ENCODE measurements at regions not wholly inside any gene's neighbourhood (a gene's known extent, or its start where the extent isn't known, plus 50 kb on each side); places are given as distances from the start of the nearest gene placed in this dataset.

DNA sequence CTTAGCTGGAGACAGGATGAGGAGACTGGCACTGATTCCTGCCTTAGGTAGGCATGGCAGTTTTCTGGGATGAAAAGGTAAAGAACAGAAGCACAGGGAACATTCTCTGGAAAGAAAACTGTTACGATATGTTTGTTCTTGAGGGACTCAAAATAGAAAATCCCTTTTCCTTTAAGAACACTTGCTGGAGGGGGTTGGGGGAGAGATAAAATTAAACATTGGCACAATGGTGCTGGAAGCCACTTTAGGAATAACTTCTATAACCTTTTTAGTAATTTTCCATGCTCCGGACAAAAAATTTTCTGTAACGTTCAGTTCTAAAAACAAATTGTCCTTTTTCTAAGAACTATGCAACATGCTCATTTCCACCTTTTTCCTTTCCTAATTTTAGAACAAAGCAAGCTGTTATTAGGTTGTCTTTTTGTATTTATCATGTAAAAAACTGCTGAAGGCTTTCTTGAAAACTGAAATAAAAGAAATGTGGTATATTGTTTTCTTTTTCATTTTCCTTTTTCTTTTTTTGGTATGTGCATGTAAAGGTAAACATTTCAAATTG, 343.8 kb downstream of the EPHA4 start:
- DNase-seq (ENCODE audit: low read depth) = no peak

DNA sequence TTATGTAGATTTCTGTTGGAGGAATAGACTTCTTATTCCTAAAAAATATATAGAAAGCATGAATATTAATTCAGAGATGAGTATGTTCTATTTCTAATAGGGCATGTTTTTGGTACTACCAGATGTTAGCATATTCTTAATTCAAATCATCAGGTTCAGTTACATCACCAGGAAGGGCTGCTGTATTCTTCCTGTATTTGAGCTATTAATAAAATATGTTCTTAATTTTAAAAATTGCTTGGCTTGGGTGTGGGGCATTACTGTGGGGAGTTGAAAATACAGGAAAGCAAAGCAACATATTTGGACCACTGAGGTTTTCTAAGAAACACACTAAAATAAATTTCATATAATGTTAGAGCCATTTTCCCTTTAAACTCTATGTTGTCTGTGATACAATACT, 343.0 kb downstream of the EPHA4 start:
- DNase-seq (ENCODE audit: low read depth) = no peak

- DNase-seq (ENCODE audit: low read depth) = no peak
Measured at GRCh38 chr2:221231511-221231910, 340.6 kb downstream of the EPHA4 start.

DNA sequence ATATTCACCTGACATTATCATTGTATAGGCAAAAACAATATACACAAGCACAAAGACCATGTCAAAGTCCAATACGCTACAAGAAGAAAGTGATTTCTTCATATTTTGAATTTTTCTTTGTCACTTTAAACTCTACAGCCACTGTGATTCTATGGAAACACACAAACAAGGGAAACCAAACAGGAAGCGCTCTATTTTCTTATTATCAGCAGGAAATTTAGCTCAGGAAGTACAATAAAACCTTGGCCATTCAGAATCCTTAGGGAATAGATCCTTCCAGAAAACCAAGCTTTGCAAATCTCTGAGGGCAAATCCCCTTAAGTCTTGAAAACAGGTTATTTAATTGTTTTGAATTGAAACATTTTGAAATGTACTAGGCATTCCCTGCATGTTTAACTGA, 336.2 kb downstream of the EPHA4 start:
- DNase-seq (ENCODE audit: low read depth) = no peak

DNA sequence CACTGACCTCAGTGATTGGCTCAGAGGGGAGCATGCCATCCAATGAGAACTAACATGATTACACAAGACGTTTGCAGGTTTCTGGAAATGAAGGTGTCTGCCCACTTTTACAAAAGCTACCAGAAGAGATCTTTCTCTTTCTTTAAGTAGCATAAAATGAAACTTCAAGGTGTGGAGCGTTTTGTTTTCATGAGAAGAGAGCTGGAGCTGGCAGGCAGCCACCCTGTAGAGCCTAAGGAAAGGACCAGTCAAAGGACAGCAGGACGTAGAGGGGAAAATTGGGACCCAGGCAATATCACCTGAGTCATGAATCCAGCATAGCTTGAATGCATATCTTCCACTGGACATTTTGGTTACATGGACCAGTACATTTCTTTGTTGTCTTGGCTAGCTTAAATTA, 331.0 kb downstream of the EPHA4 start:
- DNase-seq (ENCODE audit: low read depth) = no peak

GRCh38 chr2:221243771-221244170, 328.3 kb downstream of the EPHA4 start:
- no peak for DNase-seq (ENCODE audit: low read depth)

DNA sequence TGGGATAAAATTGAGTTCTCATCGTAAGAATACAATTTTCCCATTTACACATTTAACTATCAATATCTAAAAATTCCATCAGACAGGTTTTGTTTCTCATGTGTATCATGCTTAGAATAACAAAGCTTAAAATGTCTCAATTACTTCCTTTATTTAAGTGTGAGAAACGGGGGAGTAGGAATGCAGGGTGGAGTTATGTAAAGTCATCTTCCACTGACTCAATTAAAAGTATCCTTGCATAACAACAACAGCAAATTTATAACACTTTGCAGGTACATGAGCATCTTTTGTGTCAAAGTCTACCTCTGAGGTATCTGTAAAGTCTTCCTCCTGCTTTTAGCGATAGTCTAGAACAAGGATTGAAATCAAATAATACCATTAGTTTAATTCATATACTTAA, 327.1 kb downstream of the EPHA4 start:
- DNase-seq (ENCODE audit: low read depth) = no peak

DNA sequence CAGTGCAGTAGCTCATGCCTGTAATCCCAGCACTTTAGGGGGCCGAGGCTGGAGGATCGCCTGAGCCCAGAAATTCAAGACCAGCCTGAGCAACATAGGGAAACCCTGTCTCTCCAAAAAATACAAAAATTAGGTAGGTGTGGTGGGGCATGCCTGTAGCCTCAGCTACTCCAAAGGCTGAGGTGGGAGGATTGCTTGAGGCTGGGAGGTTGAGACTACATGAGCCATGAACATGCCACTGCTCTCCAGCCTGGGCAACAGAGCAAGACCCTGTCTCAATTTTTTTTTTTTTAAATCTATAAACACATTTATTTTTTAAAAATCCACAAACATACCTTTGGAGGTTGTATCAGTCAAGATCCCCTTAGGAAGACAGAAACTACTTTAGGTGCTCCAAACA, 326.3 kb downstream of the EPHA4 start:
- no peak for DNase-seq (ENCODE audit: low read depth)

DNA sequence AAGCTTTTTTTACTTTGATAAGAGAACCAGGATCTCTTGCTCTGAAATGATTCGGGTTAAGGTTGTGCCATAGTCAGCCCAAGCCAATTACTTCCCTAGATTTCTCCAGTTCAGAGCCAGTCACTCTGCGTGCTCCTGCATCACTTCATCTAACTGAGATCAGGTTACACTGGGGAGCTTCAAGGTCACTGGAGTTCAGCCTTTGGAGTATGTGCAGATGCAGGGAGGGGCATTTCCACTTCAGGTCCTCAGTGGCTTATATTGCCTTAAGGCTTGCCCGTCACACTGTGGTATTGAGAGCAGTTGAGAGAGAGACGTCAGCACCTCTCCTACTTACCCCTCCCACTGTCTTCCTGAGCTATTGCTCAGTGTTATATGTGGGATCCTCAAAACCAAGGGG, 317.8 kb downstream of the EPHA4 start:
- no peak for DNase-seq (ENCODE audit: low read depth)

DNA sequence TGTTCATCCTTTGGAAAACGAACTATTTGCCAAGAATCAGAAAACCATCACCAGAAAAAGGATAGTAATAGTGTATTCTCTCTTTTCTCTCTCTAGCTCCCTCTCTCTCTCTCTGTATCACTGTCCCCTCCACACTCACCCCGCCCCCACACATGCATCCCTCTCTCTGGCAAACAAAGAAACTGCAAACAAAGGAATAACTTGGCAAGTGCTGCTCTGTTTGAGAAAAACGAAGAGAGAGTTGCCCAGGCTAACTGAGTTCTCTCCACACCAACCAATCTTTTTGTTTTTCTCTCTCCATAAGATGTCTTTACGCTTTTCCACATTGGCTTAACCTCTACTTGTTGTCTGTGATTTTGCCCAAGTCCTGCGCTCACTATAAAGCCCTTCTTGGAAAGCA, 316.2 kb downstream of the EPHA4 start:
- DNase-seq (ENCODE audit: low read depth) = no peak

DNA sequence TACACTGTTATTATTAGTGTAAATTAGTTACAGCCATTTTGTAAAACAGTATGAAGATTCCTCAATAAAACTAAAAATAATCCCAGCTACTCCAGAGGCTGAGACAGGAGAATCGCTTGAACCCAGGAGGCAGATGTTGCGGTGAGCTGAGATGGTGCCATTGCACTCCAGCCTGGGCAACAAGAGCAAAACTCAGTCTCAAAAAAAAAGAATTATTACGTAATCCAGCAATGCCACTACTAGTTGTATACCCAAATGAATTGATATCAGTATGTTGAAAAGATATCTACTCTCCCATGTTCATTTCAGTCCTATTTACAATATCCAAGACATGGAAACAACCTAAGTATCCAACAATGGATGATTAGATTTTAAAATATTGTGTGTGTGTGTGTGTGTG, 313.6 kb downstream of the EPHA4 start:
- DNase-seq (ENCODE audit: low read depth) = no peak

DNA sequence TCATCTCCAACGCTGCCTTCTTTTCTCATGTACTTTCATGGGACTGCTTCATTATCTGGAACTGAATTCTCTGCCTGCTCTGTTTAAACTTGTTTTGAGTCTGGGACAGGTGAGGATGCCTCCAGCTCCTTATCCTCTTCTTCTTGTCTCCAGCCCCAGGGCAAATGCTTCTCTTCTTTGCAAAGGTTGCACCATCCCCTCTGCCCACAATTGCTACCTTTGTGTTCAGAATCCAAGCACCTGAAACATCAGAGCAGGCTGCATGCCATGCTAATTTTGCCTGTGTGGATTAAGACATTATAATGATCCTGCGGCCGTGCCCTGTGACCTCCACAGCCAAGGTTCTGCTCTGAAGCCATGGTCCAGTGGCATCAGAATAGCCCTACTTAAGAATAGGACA, 309.5 kb downstream of the EPHA4 start:
- no peak for DNase-seq (ENCODE audit: low read depth)

DNA sequence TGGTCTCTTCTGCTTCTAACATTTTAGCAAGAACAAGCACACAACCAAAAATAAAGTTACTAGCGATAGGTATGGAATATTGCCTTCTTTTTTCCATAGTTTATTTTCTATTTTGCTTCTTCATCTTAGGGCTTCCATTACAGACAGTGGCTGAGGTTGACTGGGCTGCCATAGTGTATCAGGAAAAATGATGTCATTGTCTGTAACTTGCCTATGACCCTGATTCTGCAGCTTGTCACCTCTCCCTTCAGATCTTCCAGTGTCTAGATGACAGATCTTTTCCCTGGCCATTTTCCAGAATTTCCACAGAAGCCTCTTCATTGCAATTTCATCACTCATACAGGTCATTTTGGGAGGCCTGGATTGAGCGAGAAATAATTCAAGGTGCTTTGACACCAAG, 308.5 kb downstream of the EPHA4 start:
- no peak for DNase-seq (ENCODE audit: low read depth)

- no peak for DNase-seq (ENCODE audit: low read depth)
Measured at GRCh38 chr2:221264318-221264717, 307.8 kb downstream of the EPHA4 start.

DNA sequence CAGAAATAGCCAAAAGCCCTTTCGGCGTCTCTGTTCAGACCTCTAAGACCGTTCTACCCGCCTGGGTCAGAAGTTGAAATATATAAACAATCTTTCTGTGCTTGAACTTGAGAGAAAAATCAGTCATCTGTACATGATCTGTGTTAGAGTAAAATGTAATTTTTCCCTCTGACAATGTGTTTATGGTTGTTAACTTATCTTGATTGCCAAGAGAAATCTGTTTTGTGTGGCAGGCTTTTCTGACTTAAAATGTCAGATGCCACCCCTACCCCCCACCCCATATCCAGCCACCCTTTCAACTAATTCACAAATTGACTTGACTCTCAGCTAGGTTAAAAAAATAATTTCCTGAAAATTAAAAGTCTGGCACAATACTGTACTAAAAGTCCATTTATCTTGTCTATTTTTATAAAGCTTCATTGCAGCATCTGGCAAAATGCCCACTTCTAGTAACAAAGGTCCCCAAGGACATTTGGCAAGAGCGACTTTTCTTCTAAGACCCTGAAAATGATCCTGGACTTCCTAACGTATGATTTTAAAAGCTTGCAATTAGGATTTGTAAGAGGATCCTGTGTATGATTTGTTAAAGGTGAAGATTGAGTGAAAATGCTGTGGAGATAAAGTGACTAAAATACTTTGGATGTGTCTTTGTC, 304.2 kb downstream of the EPHA4 start:
- no peak for DNase-seq (ENCODE audit: low read depth)

DNA sequence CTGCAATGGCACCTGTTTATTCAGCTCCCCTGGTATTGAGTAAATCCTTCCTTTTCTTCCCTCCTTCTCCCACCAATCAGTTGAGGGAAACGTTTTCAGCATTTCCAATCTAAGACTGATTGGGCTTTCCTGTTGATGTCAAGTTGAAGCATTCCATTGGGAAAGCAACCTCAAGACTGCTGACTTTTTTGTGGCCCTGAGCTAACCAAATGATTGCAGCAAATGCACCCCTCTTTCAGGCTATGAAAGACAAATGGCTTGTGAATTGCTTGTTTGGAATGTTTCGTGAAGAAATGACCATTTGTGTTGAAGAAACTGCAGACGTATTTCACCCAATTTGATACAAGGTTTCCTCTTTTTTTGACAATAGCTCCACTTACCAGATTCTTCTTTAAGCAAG, 303.5 kb downstream of the EPHA4 start:
- no peak for DNase-seq (ENCODE audit: low read depth)

DNA sequence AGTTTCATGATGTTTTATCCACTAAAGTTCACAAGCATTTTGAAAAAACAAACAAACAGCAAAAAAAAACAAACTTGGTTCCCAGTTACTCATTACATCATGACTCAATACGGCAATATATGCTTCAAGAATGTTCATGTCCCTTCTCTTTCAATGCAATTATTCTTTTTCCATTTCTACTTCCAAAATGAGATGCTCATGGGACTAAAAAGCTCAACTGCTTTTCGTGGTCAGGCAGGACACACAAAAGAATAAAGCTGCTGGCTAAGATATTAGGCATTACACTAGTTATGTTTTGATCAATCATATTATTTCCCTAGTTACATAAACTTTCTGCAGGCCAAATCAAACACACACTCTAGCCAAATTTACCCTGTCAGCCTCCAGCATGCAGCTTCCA, 301.3 kb downstream of the EPHA4 start:
- DNase-seq (ENCODE audit: low read depth) = no peak

GRCh38 chr2:221272729-221273128, 299.4 kb downstream of the EPHA4 start:
- no peak for DNase-seq (ENCODE audit: low read depth)

- no peak for DNase-seq (ENCODE audit: low read depth)
Measured at GRCh38 chr2:221276033-221276432, 296.1 kb downstream of the EPHA4 start.

GRCh38 chr2:221276601-221277000, 295.5 kb downstream of the EPHA4 start:
- no peak for DNase-seq (ENCODE audit: low read depth)

DNA sequence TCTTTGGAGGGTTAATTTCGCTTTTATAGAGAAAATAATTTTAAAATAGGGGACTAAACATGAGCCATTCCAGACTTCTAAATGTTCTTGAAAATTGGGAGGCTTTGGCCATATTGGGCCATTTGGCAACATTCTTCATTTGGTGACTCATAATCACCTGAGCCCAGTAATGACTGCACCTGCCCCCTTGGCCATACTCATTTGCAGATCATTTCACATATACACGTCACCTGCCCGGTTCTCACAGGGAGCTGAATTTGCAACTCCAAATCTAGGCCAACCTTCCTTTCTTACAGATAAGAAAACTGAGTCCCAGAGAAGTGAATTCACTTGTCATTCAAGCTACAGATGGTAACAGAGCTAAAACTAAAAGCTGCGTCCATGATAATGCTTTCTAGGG, 289.7 kb downstream of the EPHA4 start:
- DNase-seq (ENCODE audit: low read depth) = no peak

GRCh38 chr2:221283896-221284545, 288.1 kb downstream of the EPHA4 start:
- no peak for DNase-seq (ENCODE audit: low read depth)

DNA sequence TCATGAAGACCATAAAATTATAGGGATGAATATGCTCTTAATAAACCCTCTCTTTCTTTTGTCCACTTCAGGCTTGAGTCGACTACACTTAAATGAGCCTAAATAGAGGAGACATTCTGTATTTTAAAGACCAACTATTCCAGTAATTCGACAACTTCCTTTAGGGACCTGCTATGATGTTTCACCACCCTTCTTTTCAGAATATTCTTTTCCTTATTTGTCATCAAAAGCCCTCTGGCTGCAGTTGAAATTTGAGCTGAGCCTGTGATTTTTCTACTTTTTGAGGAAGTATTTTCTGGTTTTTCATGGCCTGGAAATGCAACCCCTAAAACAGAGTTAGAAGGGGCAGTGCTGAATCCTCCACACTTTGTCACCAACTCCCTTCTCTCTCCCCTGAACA, 287.0 kb downstream of the EPHA4 start:
- DNase-seq (ENCODE audit: low read depth) = no peak

DNA sequence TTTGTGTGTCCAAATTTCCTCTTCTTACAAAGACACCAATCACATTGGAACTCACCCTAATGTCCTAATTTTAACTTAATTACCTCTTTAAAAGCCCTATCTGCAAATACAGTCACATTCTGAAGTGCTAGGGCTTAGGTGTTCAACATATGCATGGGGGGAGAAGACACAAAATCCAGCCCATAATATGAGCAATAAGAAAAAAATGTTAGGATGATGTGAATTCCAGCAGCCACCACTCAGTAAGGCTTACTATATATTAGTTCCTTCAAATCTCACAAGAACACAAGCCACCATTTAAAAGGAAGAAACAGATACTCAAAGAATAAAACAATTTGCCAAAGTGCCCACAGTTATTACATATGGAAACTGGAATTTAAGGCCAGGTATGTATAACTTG, 285.7 kb downstream of the EPHA4 start:
- no peak for DNase-seq (ENCODE audit: low read depth)

Measured in stimulated activated CD8-positive, alpha-beta memory T cell treated with anti-CD3 and anti-CD28 coated beads, Interleukin-12 subunit alpha, Interleukin-12 subunit beta, amount 100 ng/mL, for 4 hours (primary cell).